Neural crest cell (in vitro differentiated cells): ENCODE measurements at regions not wholly inside any gene's neighbourhood (a gene's known extent, or its start where the extent isn't known, plus 50 kb on each side); places are given as distances from the start of the nearest gene placed in this dataset.

Source experiments
- DNase-seq: peaks from one replicate; pipeline ENCODE4 v3.0.0; 2021; ENCODE audit warnings: low read depth, mixed read lengths, low spot score
- H3K27ac Mint-ChIP-seq: one replicate; pipeline ENCODE4 v1.8.0; 2021; ENCODE audit warnings: mild to moderate bottlenecking, mixed read lengths; ENCODE audit not compliant: unreplicated experiment
- H3K27me3 Mint-ChIP-seq: 2 replicates; pipeline ENCODE4 v1.8.0; 2021; ENCODE audit warnings: low read depth, mild to moderate bottlenecking, mixed read lengths
- H3K36me3 Mint-ChIP-seq: 2 replicates; pipeline ENCODE4 v1.8.0; 2021; ENCODE audit warnings: low read depth, mild to moderate bottlenecking, mixed read lengths
- H3K4me1 Mint-ChIP-seq: 2 replicates; pipeline ENCODE4 v1.8.0; 2021; ENCODE audit warnings: mixed read lengths
- H3K4me3 Mint-ChIP-seq: one replicate; pipeline ENCODE4 v1.8.0; 2021; ENCODE audit warnings: mild to moderate bottlenecking, mixed read lengths
- H3K9me3 Mint-ChIP-seq: 2 replicates; pipeline ENCODE4 v1.8.0; 2021; ENCODE audit warnings: mixed read lengths
- TF ChIP-seq, protein P1 (sequence below): fragments of 200-600 bp; sonication (generic); conservative IDR thresholded peaks from 2 replicates; pipeline ENCODE4 v1.5.0; 2021; ENCODE audit warnings: antibody characterized with exemption, mild to moderate bottlenecking

DNA sequence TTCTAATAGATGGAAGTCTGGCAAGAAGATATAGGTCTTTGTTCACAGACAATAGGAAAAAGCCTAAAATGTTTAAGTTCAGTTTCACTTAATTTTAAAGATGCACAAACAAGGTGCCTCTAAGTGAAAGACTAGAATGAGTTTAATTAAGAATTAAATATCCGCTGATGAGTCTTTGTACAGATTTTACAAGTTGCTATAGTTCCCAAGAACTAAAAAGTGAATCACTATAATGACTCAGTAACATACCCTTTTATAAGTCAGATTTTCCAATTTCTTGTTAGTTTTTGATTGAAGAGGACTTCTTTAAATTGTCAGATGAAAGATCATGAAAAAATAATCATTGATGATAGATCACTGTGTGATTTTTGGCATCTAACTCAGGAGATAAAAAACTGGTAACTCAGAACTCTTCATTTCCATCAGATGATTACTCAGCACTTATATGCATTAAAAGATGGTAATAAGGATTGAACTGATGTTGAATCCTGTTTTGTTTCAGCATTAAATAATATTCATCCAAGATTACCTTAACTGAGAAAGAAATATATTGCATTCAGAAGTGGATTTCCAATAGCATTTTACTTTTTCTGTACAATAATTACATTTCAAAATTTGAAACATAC is 59.0 kb upstream of the ST6GALNAC3 start:
- no peaks in the 10 kb centered on the region for H3K27me3 Mint-ChIP-seq
- no peak for DNase-seq
- peaks cover 3% of the 10 kb centered on the region for H3K9me3 Mint-ChIP-seq

DNA sequence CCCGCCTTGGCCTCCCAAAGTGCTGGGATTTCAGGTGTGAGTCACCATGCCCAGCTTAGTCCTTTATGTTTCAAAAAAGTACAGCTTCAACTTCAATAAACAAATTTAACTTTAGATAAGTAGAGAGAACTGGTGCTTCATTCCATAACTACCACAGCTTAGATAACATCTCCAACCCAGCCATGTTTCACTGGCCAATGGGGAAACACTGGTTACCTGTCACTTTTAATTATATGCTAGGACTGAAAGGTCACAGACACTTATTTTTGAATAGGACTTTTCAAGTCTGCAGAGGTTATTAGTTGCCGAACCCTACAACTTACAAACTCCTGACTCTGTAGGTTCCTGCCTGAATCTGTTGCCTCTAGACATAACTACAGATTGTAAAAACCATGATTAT is 56.5 kb upstream of the ST6GALNAC3 start:
- H3K27ac Mint-ChIP-seq = no peak overlapping the region
- TF ChIP-seq, protein P1, sequence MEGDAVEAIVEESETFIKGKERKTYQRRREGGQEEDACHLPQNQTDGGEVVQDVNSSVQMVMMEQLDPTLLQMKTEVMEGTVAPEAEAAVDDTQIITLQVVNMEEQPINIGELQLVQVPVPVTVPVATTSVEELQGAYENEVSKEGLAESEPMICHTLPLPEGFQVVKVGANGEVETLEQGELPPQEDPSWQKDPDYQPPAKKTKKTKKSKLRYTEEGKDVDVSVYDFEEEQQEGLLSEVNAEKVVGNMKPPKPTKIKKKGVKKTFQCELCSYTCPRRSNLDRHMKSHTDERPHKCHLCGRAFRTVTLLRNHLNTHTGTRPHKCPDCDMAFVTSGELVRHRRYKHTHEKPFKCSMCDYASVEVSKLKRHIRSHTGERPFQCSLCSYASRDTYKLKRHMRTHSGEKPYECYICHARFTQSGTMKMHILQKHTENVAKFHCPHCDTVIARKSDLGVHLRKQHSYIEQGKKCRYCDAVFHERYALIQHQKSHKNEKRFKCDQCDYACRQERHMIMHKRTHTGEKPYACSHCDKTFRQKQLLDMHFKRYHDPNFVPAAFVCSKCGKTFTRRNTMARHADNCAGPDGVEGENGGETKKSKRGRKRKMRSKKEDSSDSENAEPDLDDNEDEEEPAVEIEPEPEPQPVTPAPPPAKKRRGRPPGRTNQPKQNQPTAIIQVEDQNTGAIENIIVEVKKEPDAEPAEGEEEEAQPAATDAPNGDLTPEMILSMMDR = no peak
- no peak for DNase-seq

More for the DNA sequence above, 59.0 kb upstream of the ST6GALNAC3 start:
- TF ChIP-seq, protein P1 = no peak
- Mint-ChIP-seq H3K36me3 (no peaks in the 10 kb centered on the region), H3K4me1 (peaks cover 20% of the 10 kb centered on the region), H3K4me3 (no peak overlapping the region), H3K27ac (no peak overlapping the region)

DNA sequence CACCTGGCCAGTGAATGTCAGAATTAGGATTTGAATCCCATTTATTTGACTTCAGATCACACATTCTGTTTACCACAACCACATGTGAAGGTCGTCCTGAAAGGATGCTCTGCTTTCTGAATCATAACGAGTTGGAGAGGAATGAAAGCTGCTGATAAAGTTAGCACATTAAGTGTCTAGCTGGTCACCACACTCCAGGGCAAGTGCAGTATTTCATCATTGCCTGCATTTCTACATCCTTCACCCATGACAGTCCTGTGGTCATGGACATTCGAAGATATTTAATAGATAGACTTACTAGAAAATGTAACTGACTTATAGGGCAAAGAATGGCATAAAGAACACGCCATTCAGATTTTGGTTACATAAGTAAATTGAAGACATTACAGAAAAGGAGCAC is 52.7 kb upstream of the ST6GALNAC3 start:
- DNase-seq = no peak
- no peak overlapping the region for H3K27ac Mint-ChIP-seq
- TF ChIP-seq, protein P1 = no peak
- no peaks in the 10 kb centered on the region for H3K9me3 Mint-ChIP-seq
- H3K27me3 Mint-ChIP-seq = no peaks in the 10 kb centered on the region
- no peak overlapping the region for H3K4me3 Mint-ChIP-seq
- no peaks in the 10 kb centered on the region for H3K4me1 Mint-ChIP-seq
- no peaks in the 10 kb centered on the region for H3K36me3 Mint-ChIP-seq

More for the DNA sequence above, 56.5 kb upstream of the ST6GALNAC3 start:
- Mint-ChIP-seq H3K9me3 (no peaks in the 10 kb centered on the region), H3K4me3 (no peak overlapping the region), H3K27me3 (no peaks in the 10 kb centered on the region), H3K4me1 (peaks cover 7% of the 10 kb centered on the region), H3K36me3 (no peaks in the 10 kb centered on the region)

DNA sequence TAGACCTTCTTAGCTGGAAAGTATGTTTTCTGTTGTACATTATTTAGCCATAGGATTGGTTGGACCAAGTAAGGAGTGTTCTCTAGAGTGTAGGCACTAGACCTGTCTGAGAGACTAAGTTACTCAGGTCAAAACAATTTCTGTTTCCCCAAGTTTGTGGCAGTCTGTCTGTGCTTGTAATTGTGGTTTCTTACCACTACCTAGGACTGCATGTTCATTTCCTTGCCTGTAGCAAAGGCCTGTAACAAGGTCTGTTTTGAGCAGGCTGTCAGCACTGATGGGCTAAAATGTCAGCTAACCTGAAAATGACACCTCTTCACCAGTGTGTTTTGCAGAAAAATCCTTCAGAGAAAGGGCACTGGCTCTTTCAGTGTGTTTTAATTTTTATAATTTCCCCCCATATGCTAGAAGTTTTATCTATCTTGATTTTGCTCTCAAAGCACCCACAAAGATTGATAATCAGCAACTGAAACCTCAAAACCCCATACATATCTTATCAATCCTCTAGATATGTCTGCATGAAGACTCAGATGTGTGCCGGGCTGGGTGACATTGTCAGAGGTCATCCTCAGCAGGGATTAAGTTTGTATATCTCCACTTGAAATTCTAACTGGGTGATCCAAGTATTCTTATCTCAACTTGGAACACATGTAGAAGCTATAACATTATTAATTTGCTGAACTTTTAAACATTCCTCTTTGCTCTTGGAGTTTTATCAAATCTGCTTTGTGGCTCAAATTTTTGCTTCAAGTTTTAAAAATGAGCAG is 50.7 kb upstream of the ST6GALNAC3 start:
- DNase-seq = no peak
- Mint-ChIP-seq H3K36me3 (no peaks in the 10 kb centered on the region), H3K4me3 (no peak overlapping the region), H3K4me1 (no peaks in the 10 kb centered on the region), H3K27ac (no peak overlapping the region), H3K9me3 (peaks cover 3% of the 10 kb centered on the region), H3K27me3 (no peaks in the 10 kb centered on the region)
- TF ChIP-seq, protein P1 = no peak
